ENCODE measurements at regions not wholly inside any gene's neighbourhood (a gene's known extent, or its start where the extent isn't known, plus 50 kb on each side); places are given as distances from the start of the nearest gene placed in this dataset.

DNA sequence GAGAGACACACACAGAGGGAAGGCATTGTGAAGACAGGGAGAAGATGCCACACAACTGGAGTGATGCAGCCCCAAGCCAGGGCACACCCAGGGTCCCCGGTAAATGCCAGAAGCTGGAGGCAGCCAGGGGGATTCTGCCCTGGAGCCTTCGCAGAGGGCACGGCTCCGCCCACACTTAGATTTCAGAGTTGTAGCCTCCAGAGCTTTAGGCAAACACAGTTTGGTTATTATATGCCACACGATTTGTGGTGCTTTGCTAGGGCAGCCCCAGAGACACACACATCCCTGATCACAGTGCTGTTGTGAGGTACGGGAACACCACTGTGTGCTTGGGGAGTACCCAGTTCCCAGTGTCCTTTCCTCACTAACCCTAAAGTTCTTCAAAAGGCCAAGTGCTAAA lies 280.6 kb downstream of the SMOC2 start:
- H3K27ac ChIP-seq (ENCODE audit: low read length in 2 of 2) = no peak overlapping the region
- DNase-seq (no peak), ATAC-seq (ENCODE audit: low read depth) (no peak)
- Mint-ChIP-seq H3K27ac (no peak overlapping the region), H3K27me3 (no peaks in the 10 kb centered on the region), H3K4me1 (no peaks in the 10 kb centered on the region), H3K4me3 (no peak overlapping the region), H3K9me3 (ENCODE audit: insufficient read depth) (no peaks in the 10 kb centered on the region)
- intact Hi-C loops (cut with micrococcal nuclease) = no loop called here
- ChIA-PET POLR2A (no interaction called here), CTCF (no interaction called here)
- no peak overlapping the region for H3K4me3 ChIP-seq (ENCODE audit: control extremely low read depth in 1 of 5, extremely low read depth in 1 of 5, insufficient read depth in 1 of 5, low read depth in 2 of 5, low read length in 4 of 5)
- no peak overlapping the region for H3K4me2 ChIP-seq (replicated peaks; ENCODE audit: low read depth, low read length, poor library complexity, severe bottlenecking)
- 72% methylated on average over 4 of the region's 6 CpGs for WGBS (ENCODE audit: insufficient coverage)
- no peak overlapping the region for H2AFZ ChIP-seq (ENCODE audit: insufficient read depth, low read depth, low read length, poor library complexity, severe bottlenecking)
- no peak overlapping the region for H3K9ac ChIP-seq (ENCODE audit: low read length)
- no peaks in the 10 kb centered on the region for H4K20me1 ChIP-seq (ENCODE audit: control insufficient read depth, insufficient read depth, low read length, poor library complexity, severe bottlenecking)
- H3K79me2 ChIP-seq (ENCODE audit: control insufficient read depth, insufficient read depth, low read length) = no peaks in the 10 kb centered on the region
- no peaks in the 10 kb centered on the region for H3K4me1 ChIP-seq (ENCODE audit: control insufficient read depth in 2 of 2, insufficient read depth in 2 of 2, low read length in 2 of 2)
- H3K27me3 ChIP-seq (replicated peaks in 1 of 4; ENCODE audit: control extremely low read depth in 1 of 4, control insufficient read depth in 3 of 4, insufficient read depth in 4 of 4, low read length in 3 of 4) = no peaks in the 10 kb centered on the region
- H3K9me3 ChIP-seq (ENCODE audit: control extremely low read depth in 1 of 3, control insufficient read depth in 2 of 3, insufficient read depth in 1 of 3, low read length in 2 of 3) = peaks cover 0 to 31% (median 0%) of the 10 kb centered on the region in 3 donors
- TF ChIP-seq CTCF (IDR thresholded peaks at IDR 0.05) (no peak), EZH2 (IDR thresholded peaks at IDR 0.05; ENCODE audit: borderline replicate concordance, insufficient read depth, low read depth, low read length, poor library complexity, severe bottlenecking) (no peak)
- no peaks in the 10 kb centered on the region for H3K36me3 ChIP-seq (replicated peaks in 1 of 2; ENCODE audit: control extremely low read depth in 1 of 2, control insufficient read depth in 1 of 2, extremely low read depth in 1 of 2, insufficient read depth in 2 of 2, low read length in 1 of 2)

GRCh38 chr6:168719901-168720300 lies 278.9 kb downstream of the SMOC2 start:
- no peak overlapping the region for H3K4me3 ChIP-seq (ENCODE audit: control extremely low read depth in 1 of 5, extremely low read depth in 1 of 5, insufficient read depth in 1 of 5, low read depth in 2 of 5, low read length in 4 of 5)
- Mint-ChIP-seq H3K9me3 (ENCODE audit: insufficient read depth) (no peaks in the 10 kb centered on the region), H3K27ac (no peak overlapping the region), H3K4me1 (no peaks in the 10 kb centered on the region), H3K4me3 (no peak overlapping the region), H3K27me3 (no peaks in the 10 kb centered on the region)
- no peaks in the 10 kb centered on the region for H3K27me3 ChIP-seq (replicated peaks in 1 of 4; ENCODE audit: control extremely low read depth in 1 of 4, control insufficient read depth in 3 of 4, insufficient read depth in 4 of 4, low read length in 3 of 4)
- ATAC-seq (ENCODE audit: low read depth) (no peak), DNase-seq (no peak)
- H3K4me1 ChIP-seq (ENCODE audit: control insufficient read depth in 2 of 2, insufficient read depth in 2 of 2, low read length in 2 of 2) = no peaks in the 10 kb centered on the region
- H2AFZ ChIP-seq (ENCODE audit: insufficient read depth, low read depth, low read length, poor library complexity, severe bottlenecking) = no peak overlapping the region
- no peaks in the 10 kb centered on the region for H4K20me1 ChIP-seq (ENCODE audit: control insufficient read depth, insufficient read depth, low read length, poor library complexity, severe bottlenecking)
- POLR2A ChIA-PET = no interaction called here
- intact Hi-C loops (cut with micrococcal nuclease) = no loop called here
- H3K36me3 ChIP-seq (replicated peaks in 1 of 2; ENCODE audit: control extremely low read depth in 1 of 2, control insufficient read depth in 1 of 2, extremely low read depth in 1 of 2, insufficient read depth in 2 of 2, low read length in 1 of 2) = no peaks in the 10 kb centered on the region
- H3K9ac ChIP-seq (ENCODE audit: low read length) = no peak overlapping the region
- H3K4me2 ChIP-seq (replicated peaks; ENCODE audit: low read depth, low read length, poor library complexity, severe bottlenecking) = no peak overlapping the region
- CTCF ChIA-PET = no interaction called here
- H3K79me2 ChIP-seq (ENCODE audit: control insufficient read depth, insufficient read depth, low read length) = no peaks in the 10 kb centered on the region
- 87% methylated on average over 3 of the region's 5 CpGs for WGBS (ENCODE audit: insufficient coverage)
- TF ChIP-seq CTCF (IDR thresholded peaks at IDR 0.05) (no peak), EZH2 (IDR thresholded peaks at IDR 0.05; ENCODE audit: borderline replicate concordance, insufficient read depth, low read depth, low read length, poor library complexity, severe bottlenecking) (no peak)
- H3K27ac ChIP-seq (ENCODE audit: low read length in 2 of 2) = no peak overlapping the region
- H3K9me3 ChIP-seq (ENCODE audit: control extremely low read depth in 1 of 3, control insufficient read depth in 2 of 3, insufficient read depth in 1 of 3, low read length in 2 of 3) = peaks cover 0 to 35% (median 0%) of the 10 kb centered on the region in 3 donors

All from B cell (primary cell).